A204.1 (cell line): ENCODE measurements at regions not wholly inside any gene's neighbourhood (a gene's known extent, or its start where the extent isn't known, plus 50 kb on each side); places are given as distances from the start of the nearest gene placed in this dataset.
"Not testable (repeated sequence)": the region's sequence is repeated elsewhere in the genome, so short reads cannot be mapped to it uniquely, and the experiment has no call there.

ENCODE experiments used
- FAIRE-seq: peaks from 2 replicates; lab custom pipeline; 2012; peaks lifted over from hg19 to GRCh38; lab: Jason Lieb, UNC

DNA sequence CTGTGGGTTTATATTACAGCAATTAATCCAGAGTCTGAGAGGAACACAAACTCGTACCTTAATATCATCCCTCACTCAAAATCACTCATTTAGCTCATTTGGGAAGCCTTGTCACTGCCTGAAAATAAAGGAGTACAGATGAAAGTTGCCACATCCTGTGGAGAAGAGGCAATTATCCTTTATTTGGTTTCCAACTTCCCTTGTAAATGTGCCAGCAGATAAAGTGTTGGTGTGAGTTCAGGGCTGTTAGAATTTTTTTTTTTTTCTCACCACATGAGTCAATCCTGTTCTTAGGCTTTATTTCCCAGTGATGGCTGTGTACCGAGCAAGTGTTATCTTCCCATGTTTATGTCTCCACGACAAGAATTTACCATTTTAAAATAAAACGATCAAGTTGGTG lies 99.0 kb upstream of the SMIM30 start:
- FAIRE-seq = no peak

DNA sequence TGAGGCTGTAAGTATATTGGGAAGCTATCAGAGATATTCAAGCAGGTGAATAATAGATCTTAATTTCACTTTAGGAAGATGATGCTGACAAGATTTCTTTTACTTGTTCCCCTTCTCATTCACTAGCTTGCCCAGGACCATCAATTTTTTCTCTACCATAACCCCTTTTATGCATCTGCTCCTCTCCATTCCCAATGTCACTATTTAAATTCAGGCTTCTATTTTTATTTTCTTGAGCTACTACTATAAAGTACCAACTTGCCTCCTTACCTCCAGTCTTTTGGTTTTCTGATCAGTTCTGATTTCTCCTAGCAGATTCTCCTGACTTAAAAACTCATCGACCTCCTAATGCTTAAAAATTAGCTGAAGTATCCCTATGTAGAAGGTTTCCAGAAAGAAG lies 97.7 kb upstream of the SMIM30 start:
- FAIRE-seq = no peak

DNA sequence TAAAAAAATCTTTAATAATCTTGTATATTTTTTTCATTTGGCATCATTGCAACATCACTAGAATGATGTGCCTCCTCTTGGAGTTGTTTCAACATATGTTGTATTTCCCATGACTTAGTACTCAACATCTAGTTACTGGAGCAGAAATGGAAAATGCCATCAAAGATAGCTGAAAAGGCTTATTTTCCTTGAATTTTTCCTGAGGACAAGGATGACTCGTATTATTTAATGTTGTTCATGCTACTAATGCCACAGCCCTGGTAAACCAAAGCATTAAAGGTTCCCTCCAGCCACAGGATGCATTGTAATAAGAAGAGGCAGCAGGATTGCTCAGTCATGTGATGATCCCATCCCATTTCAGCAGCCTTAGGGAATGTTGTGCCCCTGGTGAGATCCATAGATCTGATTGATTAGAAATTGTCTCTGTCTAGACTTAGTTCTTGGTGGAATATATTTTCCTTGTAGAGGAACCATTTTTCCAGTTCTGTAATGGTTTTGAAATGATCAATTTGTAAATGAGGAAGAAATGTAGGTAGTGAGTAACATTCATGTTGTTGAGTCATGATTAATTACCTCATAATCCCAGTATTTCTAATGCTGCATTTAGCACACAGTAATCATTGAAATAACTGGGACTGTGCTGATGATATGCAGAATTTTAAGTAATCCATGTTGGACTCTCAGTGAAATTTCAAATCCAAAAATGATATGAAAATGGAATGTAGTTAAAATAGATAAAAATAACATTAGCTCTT lies 91.3 kb upstream of the SMIM30 start:
- FAIRE-seq = no peak

DNA sequence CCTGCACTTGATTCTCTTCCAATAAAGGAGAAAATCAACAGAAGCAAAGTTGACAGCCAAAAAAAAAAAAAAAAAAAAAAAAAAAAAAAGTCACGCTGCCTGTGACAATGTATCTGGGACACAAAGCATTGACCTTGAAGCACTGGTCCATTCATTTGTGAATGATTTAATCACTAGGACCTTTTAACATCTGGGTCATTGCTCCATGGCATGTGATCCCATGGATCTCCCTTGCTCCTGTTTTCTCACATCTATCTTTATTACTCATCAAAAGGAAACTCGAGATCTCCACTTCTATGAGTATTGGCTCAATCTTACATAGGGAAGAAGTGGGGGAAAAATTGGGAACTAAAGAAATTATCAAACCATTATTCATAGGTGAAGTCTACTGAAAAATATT lies 89.6 kb upstream of the SMIM30 start:
- no peak for FAIRE-seq

DNA sequence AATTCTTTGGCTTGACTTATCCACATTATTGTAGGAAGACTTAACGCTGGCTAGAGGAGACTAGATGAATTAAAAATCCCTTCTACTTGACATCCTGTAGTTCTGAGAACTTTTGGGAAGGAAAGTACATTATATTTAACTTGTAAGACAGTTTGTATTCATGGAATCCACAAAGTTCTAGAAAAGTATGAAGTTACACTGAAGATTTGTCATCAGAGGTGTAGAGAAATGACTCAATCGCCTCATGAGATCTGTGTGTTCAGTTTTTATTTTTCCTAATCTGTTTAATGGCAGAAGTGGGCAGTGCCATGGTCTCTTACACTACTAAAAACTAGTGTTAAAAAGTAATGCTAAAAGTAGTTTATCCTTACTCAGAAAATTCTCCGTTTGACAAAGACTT lies 89.1 kb upstream of the SMIM30 start:
- FAIRE-seq = no peak

DNA sequence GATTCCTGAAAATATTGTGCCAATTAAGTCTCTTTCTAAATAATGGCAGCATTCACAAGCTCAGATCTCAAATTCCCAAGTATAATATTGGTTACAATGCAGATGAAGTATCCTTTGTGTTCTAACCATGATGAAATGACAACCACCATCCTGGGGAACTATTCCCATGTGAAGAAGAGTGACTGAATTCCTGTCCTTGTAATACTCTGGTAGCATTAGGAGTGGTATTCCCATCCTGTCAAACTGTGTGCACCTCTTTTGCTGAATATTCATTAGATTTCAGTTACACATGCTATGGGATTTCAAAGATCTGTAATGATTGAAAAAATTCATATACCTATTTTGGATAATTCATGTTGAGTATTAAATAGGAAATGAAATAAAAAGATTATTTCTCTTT lies 86.1 kb upstream of the SMIM30 start:
- peak; percentile 37 for FAIRE-seq

DNA sequence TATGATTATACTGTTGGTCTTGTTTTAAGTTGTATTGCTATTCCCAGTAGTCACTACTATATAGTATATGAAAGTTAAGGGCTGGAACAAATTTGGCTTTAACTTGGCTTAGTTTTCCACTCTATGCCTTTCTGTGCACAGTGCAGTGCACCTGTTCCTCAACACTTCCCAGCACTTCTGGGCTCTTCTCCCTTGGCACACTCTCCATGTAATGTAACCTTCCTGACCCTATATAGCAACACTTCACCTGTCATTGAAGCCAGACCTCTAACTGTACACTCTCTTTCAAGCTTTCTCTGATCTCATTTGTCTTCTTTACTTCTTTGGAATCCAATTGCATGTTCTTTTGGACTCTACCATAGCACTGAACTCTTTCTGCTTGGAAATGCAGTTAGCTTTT lies 83.9 kb upstream of the SMIM30 start:
- FAIRE-seq = no peak

DNA sequence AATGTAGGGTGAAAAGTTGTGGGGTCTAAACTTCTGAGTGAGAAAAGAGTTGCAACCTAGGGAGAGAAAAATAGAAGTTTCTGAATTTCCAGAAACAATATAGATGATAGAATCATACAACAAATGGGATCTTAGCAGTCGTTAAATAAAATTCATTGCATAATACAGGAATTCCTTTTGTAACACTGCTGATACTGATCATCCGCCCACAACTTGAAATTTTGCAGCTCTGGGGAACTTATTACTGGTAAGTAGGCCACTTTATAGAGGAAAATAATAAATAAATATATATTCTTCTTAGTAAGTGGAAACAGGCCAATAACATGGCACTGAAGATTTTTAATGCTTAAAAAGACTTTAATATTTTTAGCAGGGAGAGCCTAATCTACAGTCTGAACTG lies 81.9 kb upstream of the SMIM30 start:
- FAIRE-seq = no peak

DNA sequence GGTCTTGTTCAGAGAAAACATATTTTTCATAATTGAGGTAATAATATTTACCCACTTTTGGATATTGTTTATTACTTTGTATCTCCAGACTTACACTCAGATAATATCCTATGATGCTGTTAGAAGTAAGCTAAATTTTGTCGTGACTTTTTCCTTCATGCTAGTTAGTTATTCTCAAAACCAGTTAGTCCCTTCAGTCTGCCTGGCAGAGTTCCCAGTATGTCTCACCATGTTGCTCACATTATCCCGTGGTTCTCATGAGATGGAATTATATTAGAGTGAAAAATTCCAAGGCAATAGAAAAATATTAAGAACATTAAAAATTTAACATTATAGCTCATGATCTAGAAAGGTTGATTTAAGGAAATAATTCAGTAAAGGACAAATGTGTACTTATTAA lies 81.5 kb upstream of the SMIM30 start:
- no peak for FAIRE-seq

DNA sequence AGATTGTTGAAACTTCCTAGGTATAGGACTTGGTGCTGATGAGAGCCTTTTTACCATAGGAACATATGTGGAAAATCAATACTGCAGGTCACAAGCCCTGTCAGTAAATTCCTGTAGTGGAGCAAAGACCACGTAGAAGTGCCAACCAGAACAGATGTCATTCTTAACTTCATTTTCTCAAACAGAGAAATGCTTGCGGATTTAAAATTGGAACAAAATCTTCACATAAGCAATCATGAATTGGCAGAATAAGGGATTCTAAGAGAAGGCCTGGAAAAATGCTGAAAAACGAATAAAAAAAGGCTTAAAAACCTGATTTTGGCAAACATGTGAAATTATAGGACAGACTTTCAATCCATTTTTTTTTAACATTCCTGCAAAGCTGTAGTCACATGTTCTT lies 80.8 kb upstream of the SMIM30 start:
- FAIRE-seq = no peak

DNA sequence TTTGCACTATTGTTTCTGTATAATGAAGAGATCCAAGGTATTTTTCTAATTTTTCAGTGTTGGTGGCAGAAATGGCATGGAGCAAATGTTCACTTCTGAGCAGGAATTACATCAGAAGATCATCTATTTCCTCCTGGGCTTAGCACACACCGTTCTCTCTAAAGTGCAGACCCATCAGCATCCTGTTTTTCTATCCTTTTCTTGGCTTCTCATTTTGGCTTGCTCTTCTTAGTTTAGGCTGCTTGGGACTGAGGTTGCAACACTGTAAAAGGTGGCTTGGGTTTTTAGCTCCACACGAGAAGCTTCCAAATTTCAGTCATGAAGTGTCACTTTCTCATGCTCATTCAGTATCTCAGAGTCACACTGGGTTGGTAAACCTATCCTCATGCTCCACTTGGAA lies 79.9 kb upstream of the SMIM30 start:
- FAIRE-seq = no peak

DNA sequence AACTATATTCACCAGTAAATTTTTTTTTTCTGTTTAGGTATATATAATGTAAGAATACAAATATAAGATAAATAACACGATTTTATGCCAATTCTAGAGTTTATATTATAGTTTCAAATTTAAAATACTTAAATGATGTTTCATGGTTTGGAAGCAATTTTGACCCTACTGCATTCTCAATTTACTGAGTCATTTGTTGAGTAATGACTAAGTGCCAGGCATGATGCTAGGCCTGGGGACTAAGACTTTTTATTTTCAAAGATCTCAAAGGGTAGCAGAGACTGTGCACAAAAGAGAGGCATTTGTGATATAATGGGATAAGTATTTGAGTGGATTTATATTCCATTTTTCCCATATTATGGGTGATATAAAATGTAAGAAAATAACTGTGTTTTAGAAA lies 78.9 kb upstream of the SMIM30 start:
- FAIRE-seq = peak; percentile 86

DNA sequence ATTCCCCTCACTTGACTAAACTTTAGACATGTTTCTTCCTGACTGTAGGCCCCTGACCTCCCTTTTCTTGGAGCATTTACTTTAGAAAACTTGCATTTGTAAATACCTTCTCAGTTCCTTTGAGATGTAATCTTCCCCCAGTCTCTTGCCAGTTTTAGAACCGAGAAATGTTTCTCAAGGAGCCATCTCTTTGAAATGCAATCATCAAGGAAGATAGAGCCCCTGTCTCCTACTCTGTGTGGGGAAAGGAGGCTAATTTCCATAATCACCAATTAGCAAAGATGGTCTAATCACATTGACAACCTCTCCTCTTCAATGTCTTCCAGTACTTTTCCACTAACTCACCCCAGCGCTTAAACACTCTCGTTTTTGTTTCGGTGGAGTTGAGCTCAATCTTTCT lies 70.0 kb upstream of the SMIM30 start:
- no peak for FAIRE-seq

DNA sequence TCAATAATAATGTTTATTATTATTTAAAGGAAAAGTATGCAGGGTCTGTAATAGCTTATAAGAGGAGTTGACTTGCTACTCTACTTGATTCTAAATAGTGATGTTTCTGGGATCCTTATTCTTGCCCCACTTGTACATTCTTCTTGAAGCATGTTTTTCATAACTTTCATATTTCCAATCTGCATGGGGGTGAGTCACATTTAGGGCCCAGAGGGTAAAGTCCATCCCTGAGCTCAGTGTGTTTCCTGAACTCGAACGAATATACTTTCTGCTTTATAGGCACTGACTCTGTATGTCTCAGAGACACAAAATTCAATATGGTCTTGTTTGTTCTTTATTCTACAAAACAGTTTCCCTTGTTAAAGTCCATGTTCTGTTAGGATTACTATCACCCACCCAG lies 61.0 kb upstream of the SMIM30 start:
- no peak for FAIRE-seq

DNA sequence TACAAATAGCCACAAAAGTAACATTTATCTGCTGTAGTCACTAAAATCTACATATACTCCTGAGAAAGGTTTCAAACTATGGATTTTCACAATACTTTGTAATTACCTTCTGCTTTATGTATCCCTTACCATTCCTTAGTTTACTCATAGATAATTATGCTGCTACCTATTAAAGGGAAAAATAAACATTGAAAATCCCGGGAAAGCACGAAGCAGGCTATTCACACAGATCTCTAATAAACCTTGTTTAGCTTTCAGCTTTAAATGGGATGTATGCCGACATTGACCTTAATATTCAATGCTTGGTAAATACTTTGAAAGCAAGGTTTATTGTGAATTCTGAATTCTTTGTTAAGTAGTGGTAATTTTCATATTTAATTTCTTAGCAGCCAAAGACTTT lies 58.5 kb upstream of the SMIM30 start:
- no peak for FAIRE-seq

DNA sequence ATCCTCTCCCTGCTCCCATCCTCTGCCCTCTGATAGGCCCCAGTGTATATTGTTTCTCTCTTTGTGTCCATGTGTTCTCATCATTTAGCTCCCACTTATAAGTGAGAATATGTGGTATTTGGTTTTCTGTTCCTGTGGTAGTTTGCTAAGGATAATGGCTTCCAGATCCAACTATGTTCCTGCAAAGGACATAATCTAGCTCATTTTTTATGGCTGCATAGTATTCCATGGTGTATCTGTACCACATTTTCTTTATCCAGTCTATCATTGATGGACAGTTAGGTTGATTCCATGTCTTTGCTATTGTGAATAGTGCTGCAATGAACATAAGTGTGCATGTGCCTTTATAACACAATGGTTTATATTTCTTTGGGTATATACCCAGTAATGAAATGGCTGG lies 57.8 kb upstream of the SMIM30 start:
- FAIRE-seq = not testable (repeated sequence)

DNA sequence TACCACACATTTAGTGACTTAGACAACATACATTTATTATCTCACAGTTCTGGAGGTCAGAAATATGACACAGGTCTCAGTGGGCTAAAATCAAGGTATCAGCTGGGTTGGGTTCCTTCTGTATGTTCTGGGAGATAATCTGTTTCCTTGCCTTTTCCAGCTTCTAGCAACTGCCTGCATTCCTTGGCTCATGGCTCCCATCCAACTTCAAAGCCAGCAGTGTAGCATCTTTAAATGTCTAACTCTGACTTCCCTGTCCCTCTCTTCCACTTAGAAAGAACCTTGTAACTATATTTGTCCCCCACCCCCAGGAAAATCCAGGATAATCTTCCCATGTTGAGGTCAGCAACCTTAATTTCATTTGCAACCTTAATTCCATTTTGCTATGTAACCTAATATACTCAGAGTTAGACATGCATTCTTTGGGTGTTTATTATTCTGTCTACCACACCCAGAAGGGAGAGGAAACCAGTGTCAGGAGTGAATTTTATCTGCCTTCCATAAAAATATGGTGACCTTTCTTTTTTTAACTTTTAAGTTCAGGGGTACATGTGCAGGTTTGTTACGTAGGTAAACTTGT lies 57.3 kb upstream of the SMIM30 start:
- FAIRE-seq = no peak

DNA sequence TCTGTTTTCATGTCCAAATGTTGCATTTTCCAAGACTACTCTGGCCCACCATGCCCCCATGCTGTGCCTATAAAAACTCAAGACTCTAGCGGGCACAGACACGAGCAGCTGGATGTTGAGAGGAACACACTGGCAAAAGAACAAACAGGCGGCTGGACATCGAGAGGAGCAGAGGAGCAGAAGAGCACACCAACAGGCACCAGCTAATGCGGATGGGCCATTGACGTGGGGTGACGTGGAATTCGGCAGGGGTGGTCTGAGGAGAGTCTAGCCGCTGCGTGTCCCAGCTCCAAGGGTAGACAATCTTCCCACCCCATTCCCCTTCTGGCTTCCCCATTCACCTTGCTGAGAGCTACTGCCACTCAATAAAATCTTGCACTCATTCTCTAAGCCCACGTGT lies 54.4 kb upstream of the SMIM30 start:
- FAIRE-seq = no peak

DNA sequence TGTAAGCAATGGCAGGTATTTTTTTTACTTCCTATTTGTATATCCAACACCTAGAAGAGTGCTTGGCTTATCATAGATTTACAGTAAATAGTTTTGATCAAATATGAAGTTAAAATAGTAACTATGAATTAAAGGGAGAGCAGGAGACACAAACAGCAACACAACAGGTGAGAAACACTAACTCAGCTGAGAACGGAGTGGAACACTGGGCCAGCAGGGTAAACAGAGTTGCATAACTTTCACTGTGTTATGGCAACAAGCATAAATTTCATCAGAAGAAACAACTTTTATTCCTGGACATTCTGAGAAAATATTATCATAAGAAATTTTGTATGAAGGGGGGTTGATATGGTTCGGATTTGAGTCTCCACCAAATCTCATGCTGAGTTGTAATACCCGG lies 52.2 kb upstream of the SMIM30 start:
- FAIRE-seq = no peak
